ENCODE measurements at regions not wholly inside any gene's neighbourhood (a gene's known extent, or its start where the extent isn't known, plus 50 kb on each side); places are given as distances from the start of the nearest gene placed in this dataset.
"Not testable (repeated sequence)": the region's sequence is repeated elsewhere in the genome, so short reads cannot be mapped to it uniquely, and the experiment has no call there.

GRCh38 chr2:14424478-14425390, 207.8 kb upstream of the LRATD1 start:
- no peak for DNase-seq (ENCODE audit: low read depth in 2 of 2)

- no peak for DNase-seq (ENCODE audit: low read depth in 2 of 2)
Observed at GRCh38 chr2:14425869-14426268, 206.6 kb upstream of the LRATD1 start.

GRCh38 chr2:14428056-14428455, 204.5 kb upstream of the LRATD1 start:
- DNase-seq (ENCODE audit: low read depth in 2 of 2) = no peak

- DNase-seq (ENCODE audit: low read depth in 2 of 2) = no peak
Observed at GRCh38 chr2:14433946-14434495, 198.5 kb upstream of the LRATD1 start.

- DNase-seq (ENCODE audit: low read depth in 2 of 2) = no peak
Observed at GRCh38 chr2:14445670-14446069, 186.8 kb upstream of the LRATD1 start.

- DNase-seq (ENCODE audit: low read depth in 2 of 2) = no peak
Observed at GRCh38 chr2:14448340-14448739, 184.2 kb upstream of the LRATD1 start.

- DNase-seq (ENCODE audit: low read depth in 2 of 2) = no peak
Observed at GRCh38 chr2:14451312-14451711, 181.2 kb upstream of the LRATD1 start.

GRCh38 chr2:14454202-14454601, 178.3 kb upstream of the LRATD1 start:
- DNase-seq (ENCODE audit: low read depth in 2 of 2) = no peak

GRCh38 chr2:14459786-14460325, 172.7 kb upstream of the LRATD1 start:
- no peak for DNase-seq (ENCODE audit: low read depth in 2 of 2)

GRCh38 chr2:14475994-14476393, 156.5 kb upstream of the LRATD1 start:
- DNase-seq (ENCODE audit: low read depth in 2 of 2) = no peak

GRCh38 chr2:14479486-14479885, 153.0 kb upstream of the LRATD1 start:
- DNase-seq (ENCODE audit: low read depth in 2 of 2) = no peak

- DNase-seq (ENCODE audit: low read depth in 2 of 2) = no peak
Observed at GRCh38 chr2:14480120-14480519, 152.4 kb upstream of the LRATD1 start.

- no peak for DNase-seq (ENCODE audit: low read depth in 2 of 2)
Observed at GRCh38 chr2:14480906-14481305, 151.6 kb upstream of the LRATD1 start.

GRCh38 chr2:14492920-14493503, 139.5 kb upstream of the LRATD1 start:
- no peak for DNase-seq (ENCODE audit: low read depth in 2 of 2)

- DNase-seq (ENCODE audit: low read depth in 2 of 2) = no peak
Observed at GRCh38 chr2:14494759-14495158, 137.8 kb upstream of the LRATD1 start.

GRCh38 chr2:14501061-14501460, 131.5 kb upstream of the LRATD1 start:
- no peak for DNase-seq (ENCODE audit: low read depth in 2 of 2)

GRCh38 chr2:14506955-14507354, 125.6 kb upstream of the LRATD1 start:
- not testable (repeated sequence) for DNase-seq (ENCODE audit: low read depth in 2 of 2)

GRCh38 chr2:14511541-14511940, 121.0 kb upstream of the LRATD1 start:
- no peak for DNase-seq (ENCODE audit: low read depth in 2 of 2)

GRCh38 chr2:14513903-14514302, 118.6 kb upstream of the LRATD1 start:
- no peak for DNase-seq (ENCODE audit: low read depth in 2 of 2)

GRCh38 chr2:14516844-14517243, 115.7 kb upstream of the LRATD1 start:
- DNase-seq (ENCODE audit: low read depth in 2 of 2) = no peak

GRCh38 chr2:14517731-14518130, 114.8 kb upstream of the LRATD1 start:
- no peak for DNase-seq (ENCODE audit: low read depth in 2 of 2)

- DNase-seq (ENCODE audit: low read depth in 2 of 2) = no peak
Observed at GRCh38 chr2:14520385-14520945, 112.1 kb upstream of the LRATD1 start.
